Activated gamma-delta T cell treated with anti-CD3 and anti-CD28 coated beads, Interleukin-2, amount 50 U/mL, for 16 hours (primary cell): ENCODE measurements at regions not wholly inside any gene's neighbourhood (a gene's known extent, or its start where the extent isn't known, plus 50 kb on each side); places are given as distances from the start of the nearest gene placed in this dataset.
"Not testable (repeated sequence)": the region's sequence is repeated elsewhere in the genome, so short reads cannot be mapped to it uniquely, and the experiment has no call there.

Source experiments
- DNase-seq: peaks from one replicate; pipeline ENCODE4 v3.0.0-alpha.2; 2020; ENCODE audit warnings: low read depth

DNA sequence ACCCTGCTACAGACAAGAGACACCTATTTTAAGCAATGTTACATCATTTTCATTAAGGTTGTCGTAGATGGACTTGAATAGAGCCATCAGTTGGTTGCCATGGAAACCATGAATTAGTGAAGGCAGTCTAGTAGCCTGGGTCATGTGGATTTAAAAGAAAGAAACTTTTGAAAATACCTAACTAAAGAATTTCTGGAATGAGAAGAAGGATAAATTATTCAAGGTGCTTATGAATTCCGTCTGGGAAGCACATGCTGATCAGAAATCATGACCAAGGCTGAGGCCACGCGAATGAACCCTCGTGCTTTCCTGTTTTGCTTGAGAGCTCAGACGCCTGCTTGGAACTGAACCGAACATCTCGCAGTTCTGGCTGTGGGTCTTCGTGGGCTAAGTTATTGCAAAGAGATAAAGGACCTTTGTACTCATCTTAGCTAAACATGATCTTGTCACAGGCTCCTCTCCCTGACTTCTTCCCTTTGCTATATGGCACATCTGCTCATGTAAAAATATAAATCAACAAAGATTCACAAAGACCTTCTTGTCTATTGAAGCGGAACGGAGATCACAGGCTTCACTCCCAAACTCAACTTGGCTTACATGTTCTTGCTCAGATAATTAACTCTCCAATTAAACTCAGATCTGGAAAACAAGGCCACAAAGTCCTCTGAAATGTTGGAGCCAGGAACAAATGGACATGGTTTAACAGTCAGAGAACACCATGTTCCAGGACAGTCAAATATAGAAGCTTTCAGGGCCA is 140.2 kb downstream of the NUFIP1 start:
- DNase-seq: no peak

DNA sequence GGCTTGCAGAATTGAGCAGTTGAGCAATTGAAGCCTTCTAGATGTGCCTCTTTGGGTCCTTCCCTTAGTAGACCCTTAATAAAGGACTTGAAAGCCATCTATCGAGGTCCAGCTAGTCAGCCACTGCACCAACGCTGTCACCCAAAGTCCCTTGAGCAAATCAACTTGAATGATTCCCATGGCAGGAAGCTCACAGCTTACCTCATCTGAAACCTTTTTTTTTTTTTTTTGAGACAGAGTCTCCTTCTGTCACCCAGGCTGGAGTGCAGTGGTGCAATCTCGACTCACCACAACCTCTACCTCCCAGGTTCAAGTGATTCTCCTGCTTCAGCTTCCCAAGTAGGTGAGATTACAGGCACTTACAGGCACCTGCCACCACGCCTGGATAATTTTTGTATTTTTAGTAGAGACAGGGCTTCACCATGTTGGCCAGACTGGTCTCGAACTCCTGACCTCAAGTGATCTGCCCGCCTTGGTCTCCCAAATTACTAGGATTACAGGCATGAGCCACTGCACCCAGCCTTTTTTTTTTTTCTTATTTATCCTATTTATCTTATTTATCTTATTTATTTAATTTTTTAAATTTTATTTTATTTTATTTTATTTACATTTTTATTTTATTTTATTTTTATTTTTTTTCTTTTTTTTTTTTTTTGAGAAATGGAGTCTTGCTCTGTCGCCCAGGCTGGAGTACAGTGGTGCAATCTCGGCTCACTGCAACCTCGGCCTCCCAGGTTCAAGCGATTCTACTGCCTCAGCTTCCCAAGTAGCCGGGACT is 143.8 kb downstream of the NUFIP1 start:
- not testable (repeated sequence) for DNase-seq

DNA sequence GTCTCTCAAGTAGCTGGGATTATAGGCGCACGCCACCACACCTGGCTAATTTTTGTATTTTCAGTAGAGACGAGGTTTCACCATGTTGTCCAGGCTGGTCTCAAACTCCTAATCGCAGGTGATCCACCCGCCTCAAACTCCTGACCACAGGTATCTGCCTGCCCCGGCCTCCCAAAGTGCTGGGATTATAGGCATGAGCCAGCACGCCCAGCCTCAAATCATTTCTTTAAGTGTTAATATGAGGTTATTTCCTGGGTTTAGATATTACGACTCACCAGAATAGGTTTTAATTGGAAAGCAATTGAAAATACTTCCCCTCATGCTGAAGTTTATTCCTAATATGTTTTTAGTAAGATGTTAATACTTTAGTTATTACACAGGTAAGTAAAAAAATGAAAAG is 144.5 kb downstream of the NUFIP1 start:
- no peak for DNase-seq

DNA sequence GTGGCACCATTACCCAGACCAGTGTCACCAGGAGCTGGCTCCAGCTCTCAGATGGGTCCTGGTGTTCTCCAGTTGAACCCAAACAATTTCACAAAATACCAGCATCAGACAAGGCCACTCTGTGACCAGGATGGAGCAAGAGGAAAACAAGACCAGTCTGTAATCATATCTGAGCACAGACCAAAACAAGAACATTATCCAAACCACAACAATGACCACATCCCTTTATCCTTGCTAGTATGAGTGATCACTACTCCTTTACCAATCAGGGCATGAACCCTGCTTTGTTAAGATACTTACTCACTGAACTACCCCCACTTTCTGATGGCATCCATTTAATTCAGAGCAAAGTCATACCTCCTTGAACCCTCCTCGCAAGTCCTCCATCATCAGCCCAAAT is 145.9 kb downstream of the NUFIP1 start:
- no peak for DNase-seq

DNA sequence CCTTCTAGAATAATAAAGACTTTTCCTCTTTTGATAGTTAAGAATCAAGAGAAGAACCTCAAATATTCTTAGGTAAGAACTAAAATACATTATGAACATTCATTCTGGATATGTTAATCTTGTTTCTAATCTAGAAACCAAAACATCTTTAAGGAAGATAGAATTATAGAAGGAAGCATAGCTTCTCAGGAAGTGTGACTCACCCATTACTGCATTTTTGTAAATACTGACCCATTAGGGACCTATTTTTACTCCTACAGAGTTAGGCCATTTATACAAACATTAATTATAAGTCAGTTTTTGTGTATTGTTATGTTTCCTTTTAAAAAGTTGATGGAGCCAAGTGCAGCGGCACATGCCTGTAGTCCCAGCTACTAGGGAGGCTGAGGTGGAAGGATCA is 147.1 kb downstream of the NUFIP1 start:
- no peak for DNase-seq

DNA sequence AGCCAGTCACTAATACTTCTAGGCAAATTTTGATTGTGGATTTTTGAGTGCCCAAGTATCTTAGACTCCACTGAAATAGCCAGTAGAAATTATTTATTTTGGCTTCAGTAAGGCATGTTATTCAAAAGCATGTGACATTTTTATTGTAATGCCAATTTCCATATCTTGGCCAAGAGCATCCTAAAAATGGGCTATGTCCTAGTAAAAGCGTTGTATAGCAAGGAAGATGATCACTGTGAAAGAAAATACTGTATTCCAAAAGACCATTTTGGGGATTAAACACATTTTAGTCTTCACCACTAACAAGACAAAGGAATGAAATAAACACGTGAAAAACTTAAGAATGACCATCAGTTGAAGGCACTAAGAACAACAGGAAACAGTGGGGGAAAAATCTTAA is 149.1 kb downstream of the NUFIP1 start:
- DNase-seq: no peak

DNA sequence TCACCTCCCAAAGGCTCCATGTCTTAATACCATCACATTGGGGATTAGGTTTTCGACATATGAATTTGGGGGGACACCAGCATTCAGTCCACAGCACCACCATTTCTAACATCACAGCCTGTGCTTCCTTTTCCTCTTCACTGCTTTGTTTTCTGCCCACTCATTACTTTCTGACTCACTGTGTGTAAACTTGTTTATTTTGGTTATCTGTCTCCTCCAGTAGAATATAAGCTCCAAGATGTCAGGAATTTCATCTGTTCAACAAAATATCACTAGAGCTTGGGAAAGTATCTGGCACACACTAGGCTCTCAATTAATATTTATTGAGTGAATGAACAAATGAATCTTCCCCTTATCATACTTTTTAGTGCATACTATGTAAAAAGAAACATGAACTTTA is 152.0 kb downstream of the NUFIP1 start:
- DNase-seq: no peak

DNA sequence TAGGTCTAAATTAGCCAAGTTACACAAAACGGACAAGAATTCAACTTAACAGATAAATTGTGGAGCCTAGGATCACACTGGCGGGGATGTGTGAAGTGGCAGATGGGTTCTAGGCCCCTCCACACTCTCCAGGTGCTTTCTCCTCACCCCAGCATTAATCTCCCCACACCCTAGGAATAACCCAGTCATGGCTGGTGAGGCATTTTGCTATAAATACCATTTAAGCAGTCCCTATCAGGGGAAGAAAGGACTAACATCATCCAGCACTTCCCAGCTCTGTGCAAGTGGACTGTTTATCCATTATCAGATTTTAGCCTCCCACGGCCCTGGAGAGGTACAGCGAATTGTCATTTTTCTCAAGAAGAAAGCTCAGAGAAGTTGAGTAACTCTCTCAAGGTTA is 154.9 kb downstream of the NUFIP1 start:
- no peak for DNase-seq

DNA sequence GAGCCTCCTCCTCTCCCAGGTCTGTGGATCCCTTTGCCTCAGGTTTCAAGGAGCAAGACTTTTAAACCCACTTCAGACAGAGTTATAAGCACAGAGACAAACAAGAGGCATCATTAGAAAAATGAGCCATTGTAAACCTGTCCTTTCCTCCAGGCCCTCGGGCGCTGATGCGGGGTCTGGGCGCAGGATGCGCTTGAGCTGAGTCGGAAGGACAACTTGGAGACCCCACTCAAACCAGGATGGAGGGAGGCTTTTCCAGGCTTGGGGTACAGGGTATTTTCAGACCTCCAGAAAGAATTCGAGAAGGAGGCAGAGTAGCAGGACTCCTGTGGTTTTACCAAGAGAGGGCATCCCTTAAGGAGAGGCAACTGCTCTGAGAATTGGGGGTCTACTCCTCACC is 155.6 kb downstream of the NUFIP1 start:
- DNase-seq: no peak

DNA sequence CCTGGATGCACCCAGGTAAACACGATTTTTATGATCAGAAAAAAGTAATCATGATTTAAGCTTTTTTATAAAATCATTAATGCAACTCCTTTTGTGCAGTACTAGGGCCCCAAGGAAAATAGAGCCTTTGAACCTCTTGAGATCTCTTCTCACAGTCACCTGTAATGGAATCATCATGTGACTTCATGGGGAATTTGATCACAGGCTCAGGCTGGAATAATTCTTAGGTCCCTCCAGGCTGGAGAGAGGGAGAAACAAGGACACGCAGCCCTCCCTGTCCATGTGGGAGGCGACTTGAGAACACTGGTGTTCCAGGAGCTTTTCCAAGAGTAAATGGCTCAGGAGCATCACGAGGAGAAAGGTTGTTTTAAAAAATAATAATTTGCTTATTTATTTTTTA is 156.1 kb downstream of the NUFIP1 start:
- DNase-seq: no peak

DNA sequence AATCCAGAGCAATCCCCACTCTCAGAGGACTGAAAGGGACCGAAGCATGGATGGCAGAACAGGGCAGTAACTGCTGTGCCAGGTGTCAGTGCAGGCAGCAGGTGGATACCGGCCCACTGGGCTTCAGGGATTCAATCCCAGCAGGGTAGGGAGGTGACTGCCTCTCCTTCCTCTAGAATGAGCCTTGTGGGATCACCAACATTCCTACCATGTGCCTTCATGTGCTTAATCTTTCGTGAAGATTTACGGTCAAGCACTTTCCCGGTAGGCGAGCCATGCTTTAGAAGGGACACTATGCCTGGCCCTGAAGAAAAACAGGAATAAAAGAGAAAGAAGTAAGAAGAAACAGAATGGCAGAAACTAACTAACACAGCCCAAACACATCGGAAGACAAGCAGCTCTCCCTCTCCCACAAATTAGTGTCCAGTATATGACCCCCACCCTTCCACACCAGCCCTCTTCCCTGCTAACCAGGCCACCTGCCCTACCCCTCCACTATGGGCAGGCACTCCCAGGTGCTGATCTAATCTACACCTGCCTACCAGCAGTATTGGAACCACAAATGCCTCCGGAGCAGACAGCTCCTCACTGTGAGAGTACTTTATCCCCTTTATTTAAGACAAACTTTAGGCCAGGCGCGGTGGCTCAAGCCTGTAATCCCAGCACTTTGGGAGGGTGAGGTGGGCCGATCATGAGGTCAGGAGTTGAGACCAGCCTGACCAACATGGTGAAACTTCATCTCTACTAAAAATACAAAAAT is 162.5 kb downstream of the NUFIP1 start:
- no peak for DNase-seq

DNA sequence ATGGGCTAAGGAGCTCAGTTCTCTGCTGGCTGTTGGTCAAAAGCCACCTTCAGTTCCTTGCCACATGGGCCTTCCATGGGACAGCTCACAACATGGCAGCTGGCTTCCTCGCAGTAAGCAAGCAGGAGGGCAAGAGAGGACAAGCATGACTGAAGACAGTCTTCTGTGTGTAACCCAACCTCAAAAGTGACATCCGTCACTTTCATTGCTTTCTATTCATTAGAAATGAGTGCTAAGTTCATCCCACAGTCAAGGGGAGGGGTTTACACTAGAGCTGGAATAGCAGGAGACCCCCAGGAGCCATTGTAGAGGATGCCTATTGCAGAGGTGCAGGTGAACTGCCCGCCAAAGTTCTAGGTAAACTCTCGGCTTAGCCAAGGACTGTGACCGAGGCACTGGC is 163.3 kb downstream of the NUFIP1 start:
- no peak for DNase-seq

DNA sequence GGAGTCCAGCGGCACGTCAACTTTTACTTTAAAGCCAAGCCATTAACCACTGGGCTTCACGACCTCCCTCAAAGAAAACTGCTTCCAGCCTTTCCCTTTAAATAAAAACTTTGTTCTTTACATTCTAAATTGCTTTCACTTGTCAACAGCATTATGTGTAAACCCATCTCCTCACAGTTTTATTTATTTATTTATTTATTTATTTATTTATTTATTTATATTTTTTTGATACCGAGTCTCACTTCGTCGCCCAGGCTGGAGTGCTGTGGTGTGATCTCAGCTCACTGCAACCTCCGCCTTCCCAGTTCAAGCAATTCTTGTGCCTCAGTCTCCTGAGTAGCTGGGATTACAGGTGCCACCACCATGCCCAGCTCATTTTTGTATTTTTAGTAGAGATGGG is 165.7 kb downstream of the NUFIP1 start:
- not testable (repeated sequence) for DNase-seq

DNA sequence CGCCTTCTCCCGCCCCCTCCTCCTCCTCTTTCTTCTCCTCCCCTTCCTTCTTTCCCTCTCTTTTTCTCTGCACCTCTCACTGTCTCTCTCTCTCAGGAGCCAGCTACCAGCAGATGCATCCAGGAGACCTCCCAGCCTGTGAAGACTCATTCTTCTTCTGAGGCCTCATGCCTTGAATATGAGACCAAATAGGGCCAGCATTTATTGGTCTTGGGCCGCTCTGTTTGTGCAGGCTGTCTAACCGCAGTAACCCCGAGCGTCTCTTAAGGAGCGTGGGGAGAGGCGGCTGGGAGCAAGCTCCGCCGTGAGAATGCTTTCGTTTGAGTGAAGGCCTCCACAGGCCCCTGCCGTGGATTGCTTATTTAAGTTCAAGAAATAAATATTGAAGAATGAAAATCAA is 167.0 kb downstream of the NUFIP1 start:
- DNase-seq: no peak

DNA sequence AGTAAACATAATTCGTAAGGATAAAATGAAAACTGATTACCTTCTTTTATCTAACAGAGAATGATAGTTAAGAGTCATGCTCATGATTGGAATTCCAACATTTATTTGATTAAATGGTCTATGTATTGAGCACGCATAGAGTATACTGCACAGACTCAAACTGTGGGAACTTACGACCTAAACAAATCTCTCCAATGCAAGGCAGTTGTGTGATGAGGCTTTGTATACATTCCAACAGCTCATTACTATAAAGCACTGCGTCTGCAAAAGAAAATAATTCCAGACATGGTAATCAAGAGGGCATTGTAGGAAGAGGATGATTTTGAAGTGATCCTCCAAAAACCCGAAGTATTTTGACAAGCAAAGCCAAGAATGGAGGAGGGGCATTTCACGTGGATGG is 169.5 kb downstream of the NUFIP1 start:
- no peak for DNase-seq

DNA sequence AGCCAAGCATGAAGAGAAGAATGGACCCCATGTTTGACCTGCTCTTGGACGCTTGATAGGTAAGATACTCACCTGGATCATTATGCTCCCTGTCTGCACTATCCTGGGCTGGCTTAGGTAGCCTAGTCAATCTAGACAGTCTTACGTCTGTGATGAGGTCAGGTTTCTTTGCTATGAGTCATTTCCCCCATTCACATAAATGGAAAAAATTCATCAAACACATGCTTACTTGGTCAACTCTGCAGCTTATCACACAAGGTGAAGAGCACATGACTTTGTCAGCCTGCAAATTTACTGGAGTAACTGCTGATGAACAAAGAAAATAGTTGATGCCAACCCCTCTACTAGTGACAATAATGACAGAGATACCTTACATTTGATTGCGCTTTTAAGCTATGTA is 170.0 kb downstream of the NUFIP1 start:
- no peak for DNase-seq

DNA sequence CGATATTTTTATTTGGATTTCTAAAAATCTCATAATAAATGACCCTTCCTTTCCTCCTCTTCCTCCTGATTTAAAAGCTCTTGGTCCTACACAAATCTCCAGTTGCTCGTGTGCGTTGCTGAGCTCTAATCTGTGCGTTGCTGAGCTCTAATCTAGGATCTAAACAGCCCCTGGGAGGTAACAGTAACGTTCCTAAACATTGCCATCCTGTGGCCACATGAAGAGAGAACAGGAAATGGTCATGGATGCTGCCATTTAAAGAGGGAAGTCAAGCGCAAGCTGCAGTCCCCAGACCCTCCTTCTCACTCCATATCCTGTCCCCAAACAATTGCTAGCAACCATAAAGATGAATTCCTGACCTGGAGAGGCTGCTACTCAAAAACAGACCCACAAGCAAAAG is 170.8 kb downstream of the NUFIP1 start:
- no peak for DNase-seq

DNA sequence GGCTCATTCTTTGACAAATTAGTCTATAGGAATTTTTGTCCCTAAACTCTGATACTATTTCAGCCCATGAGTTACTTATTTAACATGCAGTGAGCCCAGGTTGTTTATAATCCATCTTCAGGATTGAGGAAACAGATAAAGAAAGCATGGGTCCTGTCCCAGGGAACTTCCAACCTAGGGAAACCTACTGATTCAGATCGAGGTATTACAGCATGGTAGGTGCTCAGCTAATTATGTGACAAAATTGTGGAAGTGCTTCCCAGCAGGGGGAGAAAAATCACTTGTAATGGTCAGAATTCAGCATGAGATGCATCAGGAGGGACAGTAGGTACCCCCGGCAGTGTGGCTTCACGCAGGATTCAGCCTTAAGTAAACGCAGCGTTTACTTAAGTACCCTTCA is 171.3 kb downstream of the NUFIP1 start:
- DNase-seq: no peak

DNA sequence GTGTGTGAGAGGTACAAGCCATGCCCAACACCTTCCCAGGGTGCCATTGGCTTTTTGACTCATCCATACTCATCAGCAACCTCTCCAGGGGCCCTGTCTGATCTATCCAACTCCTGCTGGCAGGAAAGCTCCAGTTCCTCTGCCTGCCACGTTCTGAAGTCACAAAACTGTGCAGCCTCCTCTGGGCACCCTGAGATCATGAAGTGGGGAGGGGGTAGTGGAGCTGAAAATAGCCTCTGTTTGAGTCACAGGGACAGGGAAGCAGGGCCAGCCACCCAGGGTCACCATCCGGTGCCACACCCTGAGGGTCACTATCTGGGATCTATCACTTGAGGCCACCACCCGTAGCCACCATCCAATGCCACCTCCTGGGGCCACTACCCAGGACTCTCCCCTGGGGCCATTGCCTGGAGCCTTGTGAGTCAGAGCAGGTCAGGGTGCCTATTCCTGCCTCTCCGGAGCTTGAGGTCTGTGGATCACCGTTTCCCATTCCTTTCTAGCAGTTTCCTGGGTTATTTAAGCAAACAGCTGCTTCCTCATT is 172.1 kb downstream of the NUFIP1 start:
- no peak for DNase-seq

DNA sequence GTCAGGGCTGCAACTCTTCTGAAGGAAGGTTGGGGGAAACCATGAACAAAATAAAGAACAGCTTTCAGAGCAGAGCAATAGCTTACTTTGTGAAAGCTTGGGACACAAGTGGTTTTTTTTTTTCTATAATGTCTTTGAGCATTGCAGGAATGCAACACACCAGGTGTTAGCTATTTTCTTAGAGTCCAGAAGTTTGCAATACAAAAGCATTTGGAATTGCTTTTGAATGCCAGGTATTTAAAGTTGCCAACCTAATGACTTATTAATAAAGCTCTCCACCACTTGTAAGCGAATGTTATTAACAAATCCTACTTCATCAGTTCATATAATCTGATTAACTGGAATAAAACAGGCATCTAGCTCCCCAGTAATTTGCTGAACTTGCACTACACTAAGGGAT is 172.6 kb downstream of the NUFIP1 start:
- no peak for DNase-seq

DNA sequence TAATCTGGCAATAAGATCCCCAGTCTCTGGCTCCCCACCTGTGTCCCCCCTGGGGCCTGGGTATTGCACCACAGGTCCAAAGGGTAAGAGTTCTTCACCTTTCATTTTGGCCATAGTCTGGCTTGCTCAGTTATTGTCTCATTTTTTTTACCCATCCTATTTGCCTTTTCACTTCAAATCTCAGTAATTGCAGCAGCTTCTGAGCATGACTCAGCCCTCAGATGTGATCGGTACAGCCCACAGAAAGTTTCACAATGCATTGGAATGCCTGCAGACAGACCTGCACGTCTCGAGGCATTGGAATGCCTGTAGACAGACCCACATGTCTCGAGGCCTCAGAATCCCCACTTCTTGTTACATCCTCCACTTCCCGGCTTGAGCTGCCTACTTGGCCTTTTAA is 173.6 kb downstream of the NUFIP1 start:
- DNase-seq: no peak

DNA sequence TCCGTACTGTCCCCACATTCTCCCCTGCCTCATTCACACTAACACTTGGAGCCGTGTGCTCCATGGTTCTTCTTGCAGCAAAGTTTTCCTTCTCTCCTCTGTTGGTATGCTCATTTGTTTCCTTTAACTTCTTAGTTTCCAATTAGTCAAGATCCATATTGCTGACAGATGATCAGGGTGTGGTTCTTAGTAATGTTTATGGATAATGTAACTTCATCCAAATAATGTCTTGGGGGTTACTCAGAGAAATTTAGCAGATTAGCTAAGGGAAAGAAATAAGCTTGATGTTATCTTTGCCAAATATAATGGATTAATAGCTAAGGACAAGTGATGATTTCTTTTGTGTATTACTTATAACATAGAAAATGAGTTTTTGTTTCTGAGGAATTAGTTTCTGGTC is 174.4 kb downstream of the NUFIP1 start:
- DNase-seq: no peak

DNA sequence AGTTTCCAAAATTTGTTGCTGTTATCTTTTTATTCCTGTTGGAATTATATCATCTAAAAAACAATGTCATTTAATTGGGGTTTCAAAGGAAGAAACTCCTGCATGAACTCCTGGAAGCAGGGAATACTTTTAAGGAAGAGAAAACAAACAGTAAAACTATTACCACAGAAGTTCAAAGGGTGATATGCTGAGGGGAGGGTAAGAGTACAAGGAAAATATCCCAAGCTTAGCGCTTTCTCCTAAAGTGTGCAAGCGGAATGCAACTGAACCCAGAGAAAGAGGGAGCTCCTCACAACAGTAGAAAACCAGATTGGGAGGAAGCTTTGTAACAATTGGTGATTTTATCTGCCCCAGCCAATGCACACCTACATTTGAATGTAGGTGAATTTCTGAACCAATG is 175.1 kb downstream of the NUFIP1 start:
- no peak for DNase-seq
